ENCODE measurements at regions not wholly inside any gene's neighbourhood (a gene's known extent, or its start where the extent isn't known, plus 50 kb on each side); places are given as distances from the start of the nearest gene placed in this dataset.
"Not testable (repeated sequence)": the region's sequence is repeated elsewhere in the genome, so short reads cannot be mapped to it uniquely, and the experiment has no call there.

- dilution Hi-C loops (cut with HindIII; ENCODE audit: low sequenced_read_pairs, unreplicated experiment); H3K9me1 ChIP-seq (ENCODE audit: insufficient read depth, low read length); in situ Hi-C loops (cut with MboI; ENCODE audit: low sequenced_read_pairs); H4K20me1 ChIP-seq (ENCODE audit: insufficient read depth, low read length); H2BK120ac ChIP-seq (ENCODE audit: low read depth, low read length); DNase-seq; H2BK20ac ChIP-seq (ENCODE audit: low read depth, low read length); POLR2A ChIA-PET (ENCODE audit: unreplicated experiment); H3K27ac ChIP-seq (ENCODE audit: insufficient read depth, low read length); H3K27me3 ChIP-seq (ENCODE audit: control insufficient read depth, insufficient read depth, low read length); H4K5ac ChIP-seq (ENCODE audit: low read depth, low read length); H2BK15ac ChIP-seq (ENCODE audit: low read depth, low read length); H2AK5ac ChIP-seq (ENCODE audit: low read depth, low read length); H4K8ac ChIP-seq (ENCODE audit: low read depth in 2 of 2, low read length in 2 of 2); BruUV-seq (replicated peaks); H3K4me1 ChIP-seq (ENCODE audit: control insufficient read depth, insufficient read depth, low read length); H3K18ac ChIP-seq (ENCODE audit: low read depth, low read length); H3K4me3 ChIP-seq (ENCODE audit: insufficient read depth, low read depth, low read length); H2BK5ac ChIP-seq (ENCODE audit: low read depth, low read length, poor library complexity, severe bottlenecking); H3K9me3 ChIP-seq (ENCODE audit: control insufficient read depth, insufficient read depth, low read length); H3K4me2 ChIP-seq (ENCODE audit: low read depth, low read length); H4K91ac ChIP-seq (ENCODE audit: insufficient read depth, low read depth, low read length); H3K36me3 ChIP-seq (ENCODE audit: control insufficient read depth, insufficient read depth, low read length); H2AFZ ChIP-seq (replicated peaks; ENCODE audit: low read length, poor library complexity); H3K23ac ChIP-seq (ENCODE audit: low read depth, low read length); H3K79me1 ChIP-seq (ENCODE audit: low read depth in 1 of 2, low read length in 2 of 2); H3K56ac ChIP-seq (ENCODE audit: extremely low read depth, insufficient read depth, low read length); H2AK9ac ChIP-seq (replicated peaks; ENCODE audit: low read depth, low read length, poor library complexity); intact Hi-C loops (cut with micrococcal nuclease); CTCF ChIA-PET; ATAC-seq (ENCODE audit: low read depth); H3K14ac ChIP-seq (replicated peaks; ENCODE audit: low read depth, low read length); H3K9ac ChIP-seq (ENCODE audit: low read depth, low read length); H3K4ac ChIP-seq (ENCODE audit: low read depth, low read length): not testable (repeated sequence)
- no CpG with 5 or more reads among the region's 3 CpGs for WGBS, 2 experiments (ENCODE audit: extremely low coverage in 2 of 2, insufficient read length in 1 of 2)
These were observed 103.7 kb downstream of the POTEB2 start for GRCh38 chr15:20762422-20762821.

DNA sequence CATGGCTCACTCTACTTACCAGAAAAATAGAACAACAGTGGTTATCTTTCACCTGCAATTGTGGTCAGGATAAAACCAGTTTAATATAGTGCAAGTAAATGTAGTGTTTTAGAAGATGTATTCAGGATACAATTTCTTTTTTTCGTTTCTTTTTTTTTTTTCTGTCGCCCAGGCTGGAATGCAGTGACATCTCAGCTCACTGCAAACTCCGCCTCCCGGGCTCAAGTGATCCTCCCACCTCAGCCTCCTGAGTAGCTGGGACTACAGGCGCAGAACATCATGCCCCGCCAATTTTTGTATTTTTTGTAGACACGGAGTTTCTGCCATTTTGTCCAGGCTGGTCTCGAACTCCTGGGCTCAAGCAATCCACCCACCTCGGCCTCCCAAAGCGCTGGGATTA, 109.7 kb downstream of the POTEB2 start:
- dilution Hi-C loops (cut with HindIII; ENCODE audit: low sequenced_read_pairs, unreplicated experiment); in situ Hi-C loops (cut with MboI; ENCODE audit: low sequenced_read_pairs): not testable (repeated sequence)

More for the DNA sequence above, 109.7 kb downstream of the POTEB2 start:
- H3K9ac ChIP-seq (ENCODE audit: low read depth, low read length); H3K4me2 ChIP-seq (ENCODE audit: low read depth, low read length); H2BK20ac ChIP-seq (ENCODE audit: low read depth, low read length); H3K4ac ChIP-seq (ENCODE audit: low read depth, low read length); H4K91ac ChIP-seq (ENCODE audit: insufficient read depth, low read depth, low read length); H3K27ac ChIP-seq (ENCODE audit: insufficient read depth, low read length); H3K9me1 ChIP-seq (ENCODE audit: insufficient read depth, low read length); H2AK9ac ChIP-seq (replicated peaks; ENCODE audit: low read depth, low read length, poor library complexity); H4K5ac ChIP-seq (ENCODE audit: low read depth, low read length); CTCF ChIA-PET; BruUV-seq (replicated peaks); H3K14ac ChIP-seq (replicated peaks; ENCODE audit: low read depth, low read length); H3K9me3 ChIP-seq (ENCODE audit: control insufficient read depth, insufficient read depth, low read length); H2AK5ac ChIP-seq (ENCODE audit: low read depth, low read length); H3K27me3 ChIP-seq (ENCODE audit: control insufficient read depth, insufficient read depth, low read length); H2BK15ac ChIP-seq (ENCODE audit: low read depth, low read length); H4K8ac ChIP-seq (ENCODE audit: low read depth in 2 of 2, low read length in 2 of 2); H3K56ac ChIP-seq (ENCODE audit: extremely low read depth, insufficient read depth, low read length); H3K18ac ChIP-seq (ENCODE audit: low read depth, low read length); H3K23ac ChIP-seq (ENCODE audit: low read depth, low read length); H4K20me1 ChIP-seq (ENCODE audit: insufficient read depth, low read length); H2BK120ac ChIP-seq (ENCODE audit: low read depth, low read length); H2AFZ ChIP-seq (replicated peaks; ENCODE audit: low read length, poor library complexity); DNase-seq; H3K36me3 ChIP-seq (ENCODE audit: control insufficient read depth, insufficient read depth, low read length); H2BK5ac ChIP-seq (ENCODE audit: low read depth, low read length, poor library complexity, severe bottlenecking); POLR2A ChIA-PET (ENCODE audit: unreplicated experiment); intact Hi-C loops (cut with micrococcal nuclease); H3K79me1 ChIP-seq (ENCODE audit: low read depth in 1 of 2, low read length in 2 of 2); H3K4me3 ChIP-seq (ENCODE audit: insufficient read depth, low read depth, low read length); ATAC-seq (ENCODE audit: low read depth); H3K4me1 ChIP-seq (ENCODE audit: control insufficient read depth, insufficient read depth, low read length): not testable (repeated sequence)
- no CpG with 5 or more reads among the region's 10 CpGs for WGBS, 2 experiments (ENCODE audit: extremely low coverage in 2 of 2, insufficient read length in 1 of 2)
